Glutamatergic neuron (in vitro differentiated cells): ENCODE measurements at regions not wholly inside any gene's neighbourhood (a gene's known extent, or its start where the extent isn't known, plus 50 kb on each side); places are given as distances from the start of the nearest gene placed in this dataset.

Experiments
- DNase-seq: peaks from one replicate; pipeline ENCODE4 v3.0.0; 2022
- H3K27ac Mint-ChIP-seq: one replicate; pipeline ENCODE4 v1.8.0; 2020; ENCODE audit warnings: mild to moderate bottlenecking, mixed read lengths, inconsistent platforms; ENCODE audit not compliant: unreplicated experiment
- H3K27me3 Mint-ChIP-seq: one replicate; pipeline ENCODE4 v1.8.0; 2020; ENCODE audit warnings: mild to moderate bottlenecking, moderate library complexity, mixed read lengths, inconsistent platforms; ENCODE audit not compliant: unreplicated experiment
- H3K36me3 Mint-ChIP-seq: one replicate; pipeline ENCODE4 v1.8.0; 2020; ENCODE audit warnings: mild to moderate bottlenecking, mixed read lengths, inconsistent platforms; ENCODE audit not compliant: unreplicated experiment
- H3K4me1 Mint-ChIP-seq: one replicate; pipeline ENCODE4 v1.8.0; 2020; ENCODE audit warnings: mild to moderate bottlenecking, low read depth, mixed read lengths, inconsistent platforms; ENCODE audit not compliant: unreplicated experiment
- H3K4me3 Mint-ChIP-seq: one replicate; pipeline ENCODE4 v1.8.0; 2020; ENCODE audit warnings: mild to moderate bottlenecking, mixed read lengths, inconsistent platforms; ENCODE audit not compliant: unreplicated experiment
- H3K9me3 Mint-ChIP-seq: one replicate; pipeline ENCODE4 v1.8.0; 2020; ENCODE audit warnings: mild to moderate bottlenecking, moderate library complexity, mixed read lengths, inconsistent platforms; ENCODE audit not compliant: unreplicated experiment
- CTCF ChIP-seq: fragments of 200-600 bp; sonication (generic); IDR thresholded peaks from one replicate; pipeline ENCODE4 v1.5.0; 2021; ENCODE audit not compliant: partially characterized antibody, unreplicated experiment

GRCh38 chr6:48272518-48272917 is 161.5 kb upstream of the PTCHD4 start:
- Mint-ChIP-seq H3K27ac (no peak overlapping the region), H3K9me3 (no peaks in the 10 kb centered on the region), H3K4me3 (no peak overlapping the region), H3K27me3 (no peaks in the 10 kb centered on the region), H3K4me1 (no peaks in the 10 kb centered on the region), H3K36me3 (peaks cover 9% of the 10 kb centered on the region)
- TF ChIP-seq CTCF = no peak
- no peak for DNase-seq

- no peaks in the 10 kb centered on the region for H3K36me3 Mint-ChIP-seq
- no peak for DNase-seq
- H3K4me1 Mint-ChIP-seq = peaks cover 14% of the 10 kb centered on the region
- no peak overlapping the region for H3K4me3 Mint-ChIP-seq
- no peak overlapping the region for H3K27ac Mint-ChIP-seq
- H3K27me3 Mint-ChIP-seq = no peaks in the 10 kb centered on the region
- TF ChIP-seq CTCF = no peak
- H3K9me3 Mint-ChIP-seq = peaks cover 3% of the 10 kb centered on the region
These were observed 144.1 kb upstream of the PTCHD4 start for GRCh38 chr6:48255094-48255493.

- no peaks in the 10 kb centered on the region for H3K27me3 Mint-ChIP-seq
- H3K27ac Mint-ChIP-seq = no peak overlapping the region
- H3K4me1 Mint-ChIP-seq = peaks cover 13% of the 10 kb centered on the region
These were observed 138.1 kb upstream of the PTCHD4 start for GRCh38 chr6:48249071-48249470.

GRCh38 chr6:48243071-48243470 is 132.1 kb upstream of the PTCHD4 start:
- H3K36me3 Mint-ChIP-seq = no peaks in the 10 kb centered on the region
- no peak for DNase-seq
- H3K4me1 Mint-ChIP-seq = no peaks in the 10 kb centered on the region
- no peak overlapping the region for H3K4me3 Mint-ChIP-seq
- H3K27me3 Mint-ChIP-seq = no peaks in the 10 kb centered on the region
- no peak for TF ChIP-seq CTCF
- H3K9me3 Mint-ChIP-seq = no peaks in the 10 kb centered on the region
- H3K27ac Mint-ChIP-seq = no peak overlapping the region

More at GRCh38 chr6:48249071-48249470, 138.1 kb upstream of the PTCHD4 start:
- no peak for TF ChIP-seq CTCF
- Mint-ChIP-seq H3K36me3 (no peaks in the 10 kb centered on the region), H3K4me3 (no peak overlapping the region), H3K9me3 (peaks cover 3% of the 10 kb centered on the region)
- DNase-seq = no peak

- DNase-seq = no peak
These were observed 129.3 kb upstream of the PTCHD4 start for GRCh38 chr6:48240287-48240686.

More at GRCh38 chr6:48240287-48240686, 129.3 kb upstream of the PTCHD4 start:
- no peak overlapping the region for H3K27ac Mint-ChIP-seq
- no peak for TF ChIP-seq CTCF
- no peak overlapping the region for H3K4me3 Mint-ChIP-seq
- no peaks in the 10 kb centered on the region for H3K4me1 Mint-ChIP-seq
- peaks cover 14% of the 10 kb centered on the region for H3K36me3 Mint-ChIP-seq
- H3K9me3 Mint-ChIP-seq = peaks cover 2% of the 10 kb centered on the region
- no peaks in the 10 kb centered on the region for H3K27me3 Mint-ChIP-seq
